Mesendoderm (in vitro differentiated cells): ENCODE measurements at regions not wholly inside any gene's neighbourhood (a gene's known extent, or its start where the extent isn't known, plus 50 kb on each side); places are given as distances from the start of the nearest gene placed in this dataset.
A peak's percentile ranks its signal among the peaks of the same experiment; 100 is the strongest.
"Not testable (repeated sequence)": the region's sequence is repeated elsewhere in the genome, so short reads cannot be mapped to it uniquely, and the experiment has no call there.

Experiments used
- DNase-seq: peaks from one replicate; pipeline ENCODE4 v3.0.0; 2013
- H2AK5ac ChIP-seq: 2 replicates; pipeline ENCODE4 v1.6.1; 2013; ENCODE audit warnings: low read length, inconsistent platforms
- H2BK120ac ChIP-seq: 2 replicates; pipeline ENCODE4 v1.6.1; 2013; ENCODE audit warnings: low read depth, mild to moderate bottlenecking, low read length, moderate library complexity, mixed read lengths
- H2BK15ac ChIP-seq: replicated peaks from 2 replicates; pipeline ENCODE4 v1.6.1; 2013; ENCODE audit warnings: low read depth, mild to moderate bottlenecking, moderate library complexity
- H2BK5ac ChIP-seq: 2 replicates; pipeline ENCODE4 v1.6.1; 2013; ENCODE audit warnings: low read length, inconsistent platforms
- H3K18ac ChIP-seq: 2 replicates; pipeline ENCODE4 v1.6.1; 2013; ENCODE audit warnings: mild to moderate bottlenecking, low read length, mixed read lengths
- H3K23ac ChIP-seq: one replicate; pipeline ENCODE4 v1.6.1; 2013; ENCODE audit warnings: low read length
- H3K27ac ChIP-seq: 2 replicates; pipeline ENCODE4 v1.5.1; 2013; ENCODE audit warnings: low read depth, mild to moderate bottlenecking, inconsistent platforms, low read length, moderate library complexity
- H3K27me3 ChIP-seq: 2 replicates; pipeline ENCODE4 v1.6.1; 2013; ENCODE audit warnings: low read length, control low read depth, mild to moderate bottlenecking, inconsistent platforms; ENCODE audit not compliant: insufficient read depth, poor library complexity
- H3K36me3 ChIP-seq: 2 replicates; pipeline ENCODE4 v1.6.1; 2013; ENCODE audit warnings: low read length, inconsistent platforms; ENCODE audit not compliant: control insufficient read depth, insufficient read depth
- H3K4ac ChIP-seq: one replicate; pipeline ENCODE4 v1.6.1; 2013; ENCODE audit warnings: low read depth, mild to moderate bottlenecking, low read length, moderate library complexity
- H3K4me1 ChIP-seq: 2 replicates; pipeline ENCODE4 v1.6.1; 2013; ENCODE audit warnings: low read depth, low read length, inconsistent platforms; ENCODE audit not compliant: control insufficient read depth
- H3K4me2 ChIP-seq: 2 replicates; pipeline ENCODE4 v1.6.1; 2013; ENCODE audit warnings: low read length
- H3K4me3 ChIP-seq: 2 replicates; pipeline ENCODE4 v1.5.1; 2013; ENCODE audit warnings: mild to moderate bottlenecking, low read length
- H3K56ac ChIP-seq: one replicate; pipeline ENCODE4 v1.6.1; 2013; ENCODE audit warnings: low read length
- H3K79me1 ChIP-seq: 2 replicates; pipeline ENCODE4 v1.6.1; 2013; ENCODE audit warnings: low read length, inconsistent platforms
- H3K79me2 ChIP-seq: 2 replicates; pipeline ENCODE4 v1.6.1; 2013; ENCODE audit warnings: mild to moderate bottlenecking, low read length; ENCODE audit not compliant: control insufficient read depth, insufficient read depth
- H3K9ac ChIP-seq: 2 replicates; pipeline ENCODE4 v1.6.1; 2013; ENCODE audit warnings: low read length, inconsistent platforms
- H4K5ac ChIP-seq: one replicate; pipeline ENCODE4 v1.6.1; 2013; ENCODE audit warnings: low read length
- H4K8ac ChIP-seq: one replicate; pipeline ENCODE4 v1.6.1; 2013; ENCODE audit warnings: low read depth, mild to moderate bottlenecking, control low read depth, low read length, moderate library complexity
- WGBS: extraction: QIAGEN DNeasy Blood & Tissue Kit; methylation state at CpG from one replicate; pipeline ENCODE4 v1.1.7; 2013; ENCODE audit warnings: low lambda C conversion rate, missing lambda C conversion rate; ENCODE audit not compliant: insufficient coverage; ENCODE audit errors: extremely low coverage; 5-methylcytosine and 5-hydroxymethylcytosine counted together

DNA sequence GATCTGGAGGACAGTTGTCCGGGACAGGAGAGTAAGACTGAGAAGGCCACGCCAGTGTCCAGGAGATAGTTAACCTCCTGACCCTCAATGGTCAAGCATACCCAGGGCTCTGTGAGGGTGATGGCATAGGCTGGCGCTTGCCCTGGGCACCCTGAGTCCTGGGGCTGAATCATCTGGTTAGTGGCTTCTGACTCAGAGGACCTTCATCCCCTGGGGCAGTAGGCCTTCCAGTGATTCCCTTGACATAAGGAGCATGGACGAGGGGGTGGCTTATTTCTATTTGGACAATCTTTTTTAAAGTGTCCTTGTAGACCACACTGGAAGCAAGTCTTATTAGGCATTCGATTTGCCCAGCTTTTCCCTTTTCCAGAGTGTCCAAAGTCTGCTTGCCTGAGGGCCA is 108.4 kb upstream of the SHISA3 start:
- not testable (repeated sequence) for H2BK15ac ChIP-seq, H2BK120ac ChIP-seq, H3K27me3 ChIP-seq, H4K5ac ChIP-seq, H2AK5ac ChIP-seq, H3K56ac ChIP-seq, H3K4me2 ChIP-seq, H3K79me1 ChIP-seq, H3K27ac ChIP-seq, H3K4me3 ChIP-seq, H2BK5ac ChIP-seq, H3K18ac ChIP-seq, H3K4ac ChIP-seq, DNase-seq, H3K4me1 ChIP-seq, H4K8ac ChIP-seq, H3K79me2 ChIP-seq, H3K36me3 ChIP-seq, H3K9ac ChIP-seq, H3K23ac ChIP-seq
- no CpG with 5 or more reads among the region's 5 CpGs for WGBS

DNA sequence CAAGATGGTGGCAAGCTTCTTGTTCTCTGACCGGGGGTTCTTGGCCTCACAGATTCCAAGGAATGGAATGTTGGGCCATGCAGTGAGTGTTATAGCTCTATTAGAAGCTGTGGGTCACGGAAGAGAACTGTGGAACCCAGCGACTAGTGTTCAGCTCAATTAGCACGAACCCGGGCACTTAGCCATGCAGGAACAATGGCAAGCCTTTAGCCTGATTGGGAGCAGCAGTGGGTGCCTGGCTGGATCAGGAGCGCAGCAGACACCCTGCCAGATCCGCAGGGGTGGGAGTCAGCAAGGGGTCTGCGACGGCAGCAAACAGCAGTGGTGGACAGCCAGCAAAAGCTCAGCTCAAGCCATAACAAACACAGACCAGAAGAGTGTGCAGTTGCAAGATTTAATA is 105.1 kb upstream of the SHISA3 start:
- H3K9ac ChIP-seq, H3K79me1 ChIP-seq, H3K27me3 ChIP-seq, H3K4me2 ChIP-seq, H2BK15ac ChIP-seq, H3K4me3 ChIP-seq, H2BK120ac ChIP-seq, H4K5ac ChIP-seq, H3K27ac ChIP-seq, H3K79me2 ChIP-seq, DNase-seq, H3K4me1 ChIP-seq, H3K36me3 ChIP-seq, H2BK5ac ChIP-seq, H2AK5ac ChIP-seq, H4K8ac ChIP-seq: not testable (repeated sequence)
- peak overlapping the region; percentile 99 for H3K18ac ChIP-seq
- no CpG with 5 or more reads among the region's 9 CpGs for WGBS
- peak overlapping the region; percentile 89 for H3K23ac ChIP-seq
- H3K56ac ChIP-seq = peak overlapping the region; percentile 64
- H3K4ac ChIP-seq = peak overlapping the region; percentile 83

DNA sequence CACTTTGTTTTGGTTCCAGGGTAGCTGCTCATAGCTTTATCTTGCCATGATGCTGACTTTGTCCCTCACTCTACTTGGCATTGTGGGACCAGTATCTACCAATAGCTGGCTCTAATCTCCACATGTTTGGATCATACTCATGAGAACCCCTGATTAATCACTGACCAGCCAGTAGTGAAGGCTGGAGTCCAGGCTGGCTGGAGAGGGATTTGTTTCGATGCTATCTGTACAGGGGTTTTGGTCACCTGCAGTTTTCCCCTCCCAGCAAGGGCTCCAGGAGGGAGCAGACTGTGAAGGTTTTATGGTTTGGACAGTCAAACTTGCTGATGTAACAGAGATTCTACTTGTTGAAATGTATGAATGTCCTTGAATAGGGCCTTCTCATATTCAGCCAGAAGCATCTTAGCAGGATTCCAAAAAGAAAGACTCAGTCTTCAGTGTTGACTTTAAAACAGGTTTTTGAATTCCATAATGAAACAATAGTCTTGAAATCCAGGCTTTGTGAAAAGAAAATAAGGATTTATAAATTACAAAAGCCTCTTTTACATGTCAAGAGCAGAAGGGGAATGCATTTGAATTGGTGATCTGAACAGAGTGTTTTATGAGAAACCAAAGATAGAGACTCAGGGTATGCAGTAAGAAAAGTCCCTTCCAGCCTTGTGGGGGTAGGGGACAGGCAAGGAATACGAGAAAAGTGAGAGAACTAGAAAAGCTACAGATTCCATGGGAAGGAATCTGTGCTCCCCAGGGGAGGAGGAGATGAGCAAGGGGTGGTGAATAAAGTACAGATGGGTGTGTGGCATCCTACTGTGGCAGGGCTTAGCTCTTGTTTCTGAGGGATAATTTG is 103.1 kb upstream of the SHISA3 start:
- Histone ChIP-seq H3K79me1 (no peaks in the 10 kb centered on the region), H2BK120ac (no peak overlapping the region), H3K9ac (no peak overlapping the region), H3K4me1 (peaks cover 5% of the 10 kb centered on the region), H4K8ac (no peak overlapping the region), H3K4ac (no peak overlapping the region), H3K27ac (peak overlapping the region; percentile 4), H3K27me3 (no peaks in the 10 kb centered on the region), H3K23ac (no peak overlapping the region), H2AK5ac (peak overlapping the region; percentile 7), H2BK15ac (no peak overlapping the region), H3K4me2 (no peak overlapping the region), H3K36me3 (no peaks in the 10 kb centered on the region), H3K56ac (peak overlapping the region; percentile 18), H3K4me3 (no peak overlapping the region), H2BK5ac (no peak overlapping the region), H3K18ac (peak overlapping the region; percentile 34), H4K5ac (no peak overlapping the region), H3K79me2 (no peaks in the 10 kb centered on the region)
- WGBS = no CpG with 5 or more reads among the region's 2 CpGs
- DNase-seq = no peak

DNA sequence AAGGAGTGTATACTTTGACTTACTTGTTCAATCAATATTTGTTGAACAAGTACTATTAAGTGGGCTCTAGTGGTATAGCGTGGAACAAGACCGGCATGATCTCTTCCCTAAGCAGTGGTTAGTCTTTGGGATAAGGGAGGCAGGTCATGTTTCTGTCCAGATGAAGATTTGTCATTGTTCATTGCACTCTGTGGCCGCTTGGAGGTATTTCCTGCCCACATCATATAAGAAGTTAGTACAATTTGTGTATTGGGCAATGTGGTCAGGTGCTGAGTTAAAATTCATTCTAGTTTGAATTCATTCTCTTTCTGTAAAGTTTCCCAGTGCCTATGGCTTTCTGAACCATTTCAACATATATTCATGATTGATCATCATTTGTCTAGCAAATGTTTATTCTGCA is 101.1 kb upstream of the SHISA3 start:
- H3K27me3 ChIP-seq = no peaks in the 10 kb centered on the region
- peaks cover 5% of the 10 kb centered on the region for H3K4me1 ChIP-seq
- H2AK5ac ChIP-seq = no peak overlapping the region
- H2BK15ac ChIP-seq = no peak overlapping the region
- no peak overlapping the region for H3K18ac ChIP-seq
- no peak overlapping the region for H3K56ac ChIP-seq
- no CpG with 5 or more reads among the region's 3 CpGs for WGBS
- H3K4me3 ChIP-seq = no peak overlapping the region
- no peak overlapping the region for H3K27ac ChIP-seq
- H4K5ac ChIP-seq = no peak overlapping the region
- H3K36me3 ChIP-seq = no peaks in the 10 kb centered on the region
- H3K4me2 ChIP-seq = no peak overlapping the region
- H2BK5ac ChIP-seq = no peak overlapping the region
- H3K79me2 ChIP-seq = no peaks in the 10 kb centered on the region
- no peak overlapping the region for H2BK120ac ChIP-seq
- H3K79me1 ChIP-seq = no peaks in the 10 kb centered on the region
- no peak overlapping the region for H3K23ac ChIP-seq
- no peak for DNase-seq
- no peak overlapping the region for H3K9ac ChIP-seq
- H3K4ac ChIP-seq = no peak overlapping the region
- no peak overlapping the region for H4K8ac ChIP-seq

DNA sequence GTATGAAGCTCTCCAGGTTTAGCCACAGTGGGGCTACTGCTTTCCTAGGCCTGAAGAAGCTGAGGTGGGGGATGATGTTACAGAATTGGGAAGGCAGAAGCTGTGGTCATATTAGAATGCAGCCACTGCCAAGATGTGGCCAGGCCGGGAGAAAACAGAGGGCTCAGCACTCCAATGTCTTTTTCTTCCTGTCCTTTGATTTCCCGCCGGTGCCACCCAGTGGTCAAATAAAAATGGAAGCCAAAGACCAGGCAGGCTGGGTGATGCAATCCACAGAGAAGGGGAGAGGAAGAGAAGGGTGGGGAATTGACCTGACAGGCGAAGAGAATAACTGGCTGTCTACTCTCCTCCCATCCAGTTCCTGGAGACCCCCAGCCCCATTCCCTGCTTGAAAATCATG is 94.9 kb upstream of the SHISA3 start:
- Histone ChIP-seq H3K4me2 (no peak overlapping the region), H3K79me1 (no peaks in the 10 kb centered on the region), H3K36me3 (no peaks in the 10 kb centered on the region), H3K27me3 (no peaks in the 10 kb centered on the region), H3K27ac (no peak overlapping the region), H3K23ac (no peak overlapping the region), H3K4ac (no peak overlapping the region), H2BK120ac (no peak overlapping the region), H2BK15ac (no peak overlapping the region), H2BK5ac (no peak overlapping the region), H3K79me2 (no peaks in the 10 kb centered on the region), H3K18ac (peak overlapping the region; percentile 62), H3K9ac (no peak overlapping the region), H3K4me3 (no peak overlapping the region), H2AK5ac (no peak overlapping the region), H3K4me1 (no peaks in the 10 kb centered on the region), H4K5ac (no peak overlapping the region), H4K8ac (no peak overlapping the region), H3K56ac (peak overlapping the region; percentile 49)
- no CpG with 5 or more reads among the region's 4 CpGs for WGBS
- DNase-seq = peak; percentile 92
